Ishikawa (cell line): ENCODE measurements at regions not wholly inside any gene's neighbourhood (a gene's known extent, or its start where the extent isn't known, plus 50 kb on each side); places are given as distances from the start of the nearest gene placed in this dataset.

Experiments
- CEBPB ChIP-seq: IDR thresholded peaks from 2 replicates; pipeline ENCODE4 v1.6.1; 2012
- CREB1 ChIP-seq: IDR thresholded peaks from 2 replicates; pipeline ENCODE4 v1.6.1; 2012; ENCODE audit warnings: low read depth
- EGR1 ChIP-seq: IDR thresholded peaks from 2 replicates; pipeline ENCODE4 v1.6.1; 2012
- EP300 ChIP-seq: IDR thresholded peaks from 2 replicates; pipeline ENCODE4 v1.6.1; 2012; ENCODE audit warnings: borderline replicate concordance
- NFIC ChIP-seq: IDR thresholded peaks from 2 replicates; pipeline ENCODE4 v1.6.1; 2012
- RAD21 ChIP-seq: IDR thresholded peaks from 2 replicates; pipeline ENCODE4 v1.6.1; 2012; ENCODE audit warnings: low read depth
- REST ChIP-seq: IDR thresholded peaks from 2 replicates; pipeline ENCODE4 v1.6.1; 2012; ENCODE audit warnings: low read depth, mild to moderate bottlenecking
- TAF1 ChIP-seq: IDR thresholded peaks from 2 replicates; pipeline ENCODE4 v1.6.1; 2012; ENCODE audit warnings: low read depth, mild to moderate bottlenecking

- no peak for TF ChIP-seq EGR1
- no peak for TF ChIP-seq RAD21
- no peak for TF ChIP-seq TAF1
- no peak for TF ChIP-seq REST
- TF ChIP-seq CREB1: no peak
- TF ChIP-seq NFIC: no peak
- TF ChIP-seq EP300: no peak
- TF ChIP-seq CEBPB: no peak
Measured at GRCh38 chr22:48729499-48730171, 1098.0 kb downstream of the BRD1 start.
